Mammary epithelial cell (primary cell): ENCODE measurements at regions not wholly inside any gene's neighbourhood (a gene's known extent, or its start where the extent isn't known, plus 50 kb on each side); places are given as distances from the start of the nearest gene placed in this dataset.

Experiments used
- CTCF ChIP-seq, 2 donors: IDR thresholded peaks in 1 of 2; conservative IDR thresholded peaks in 1 of 2; 2 replicates each; pipeline ENCODE4 v1.5.1; 2011 to 2012; ENCODE audit warnings: inconsistent platforms in 2 of 2, low read length in 2 of 2, mild to moderate bottlenecking in 2 of 2, control low read depth in 1 of 2, low read depth in 1 of 2; ENCODE audit not compliant: insufficient read depth in 1 of 2; ENCODE audit errors: extremely low read depth in 1 of 2
- EZH2 ChIP-seq: IDR thresholded peaks from 2 replicates; pipeline ENCODE4 v1.6.1; 2012; ENCODE audit warnings: low read length, inconsistent platforms, borderline replicate concordance

DNA sequence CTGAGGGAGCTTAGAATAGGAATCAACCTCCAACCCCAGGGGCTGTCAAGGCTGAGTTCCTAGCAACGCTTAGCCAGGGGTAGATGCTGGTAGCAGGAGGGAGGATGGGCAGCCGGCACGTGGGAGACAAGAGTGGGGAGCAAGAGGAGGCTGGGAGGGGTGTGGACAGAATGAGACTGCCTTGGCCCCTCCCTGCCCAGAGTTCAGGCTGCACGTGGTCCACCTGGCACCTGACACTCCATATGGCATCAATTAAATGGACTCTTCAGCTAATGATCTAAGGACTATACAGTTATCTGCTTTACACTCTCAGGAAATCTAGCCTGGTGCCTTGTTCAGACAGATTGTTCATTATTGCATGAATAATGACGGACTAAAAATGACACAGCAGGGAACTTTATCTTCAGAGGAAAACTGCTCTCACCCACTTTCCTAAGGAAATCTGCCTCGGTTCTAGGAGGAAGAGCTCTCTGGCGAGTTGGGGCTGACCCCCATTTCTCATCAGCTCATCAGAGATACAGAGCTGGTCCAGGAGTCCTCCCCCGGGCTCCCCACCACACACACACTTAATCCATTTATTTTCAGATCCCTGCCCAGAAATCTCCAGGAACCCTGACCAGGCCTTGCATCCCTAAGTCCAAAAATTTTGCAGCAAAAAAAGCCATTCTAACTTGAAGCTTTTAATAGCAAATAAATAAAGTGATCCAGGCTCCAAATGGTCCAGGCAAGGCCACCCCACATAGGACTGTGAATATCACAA is 102.1 kb upstream of the CDC42EP3 start:
- no peak for TF ChIP-seq CTCF (conservative IDR thresholded peaks at IDR 0.05 in 1 of 2, IDR thresholded peaks at IDR 0.05 in 1 of 2; ENCODE audit: extremely low read depth in 1 of 2, insufficient read depth in 1 of 2, low read depth in 1 of 2, low read length in 2 of 2)
- no peak for TF ChIP-seq EZH2
